H9 (cell line): ENCODE measurements at regions not wholly inside any gene's neighbourhood (a gene's known extent, or its start where the extent isn't known, plus 50 kb on each side); places are given as distances from the start of the nearest gene placed in this dataset.

ENCODE experiments used
- DNase-seq: peaks from one replicate; pipeline ENCODE4 v3.0.0-alpha.2; 2017
- H2AFZ ChIP-seq: one replicate; pipeline ENCODE4 v1.6.1; 2013; ENCODE audit warnings: mild to moderate bottlenecking, low read length, control low read depth, moderate library complexity
- H2AK5ac ChIP-seq: 2 replicates; pipeline ENCODE4 v1.6.1; 2013; ENCODE audit warnings: low read length, control low read depth, mixed read lengths; ENCODE audit not compliant: insufficient read length
- H2BK120ac ChIP-seq: one replicate; pipeline ENCODE4 v1.6.1; 2013; ENCODE audit warnings: low read depth, mild to moderate bottlenecking, low read length, control low read depth, inconsistent platforms; ENCODE audit not compliant: poor library complexity, severe bottlenecking
- H2BK12ac ChIP-seq: 2 replicates; pipeline ENCODE4 v1.6.1; 2013; ENCODE audit warnings: low read length, control low read depth, mixed read lengths, low read depth; ENCODE audit not compliant: insufficient read length
- H2BK15ac ChIP-seq: 2 replicates; pipeline ENCODE4 v1.6.1; 2013; ENCODE audit warnings: low read depth, low read length, control low read depth
- H2BK20ac ChIP-seq: one replicate; pipeline ENCODE4 v1.6.1; 2013; ENCODE audit warnings: low read depth, mild to moderate bottlenecking, low read length, control low read depth, inconsistent platforms; ENCODE audit not compliant: poor library complexity, severe bottlenecking
- H2BK5ac ChIP-seq: 2 replicates; pipeline ENCODE4 v1.6.1; 2013; ENCODE audit warnings: low read length, control low read depth, mixed read lengths; ENCODE audit not compliant: insufficient read length
- H3K14ac ChIP-seq: 2 replicates; pipeline ENCODE4 v1.6.1; 2013; ENCODE audit warnings: low read length, control low read depth; ENCODE audit not compliant: insufficient read depth
- H3K18ac ChIP-seq: 2 replicates; pipeline ENCODE4 v1.6.1; 2013; ENCODE audit warnings: low read depth, mild to moderate bottlenecking, mixed read lengths, low read length, control low read depth; ENCODE audit not compliant: insufficient read length
- H3K23ac ChIP-seq: 2 replicates; pipeline ENCODE4 v1.6.1; 2013; ENCODE audit warnings: low read length, control low read depth, mixed read lengths, low read depth; ENCODE audit not compliant: insufficient read length
- H3K23me2 ChIP-seq: 2 replicates; pipeline ENCODE4 v1.6.1; 2013; ENCODE audit warnings: low read depth, mild to moderate bottlenecking, mixed read lengths, low read length, control low read depth; ENCODE audit not compliant: insufficient read length, poor library complexity, severe bottlenecking
- H3K27ac ChIP-seq: 2 replicates; pipeline ENCODE4 v1.5.1; 2013; ENCODE audit warnings: low read length, control low read depth, mixed read lengths, low read depth; ENCODE audit not compliant: insufficient read length
- H3K27me3 ChIP-seq: 2 replicates; pipeline ENCODE4 v1.6.1; 2013; ENCODE audit warnings: low read length, control low read depth, inconsistent platforms; ENCODE audit not compliant: insufficient read depth
- H3K4ac ChIP-seq: 2 replicates; pipeline ENCODE4 v1.6.1; 2013; ENCODE audit warnings: low read depth, mild to moderate bottlenecking, control low read depth, inconsistent platforms, low read length, moderate library complexity
- H3K4me1 ChIP-seq: 2 replicates; pipeline ENCODE4 v1.6.1; 2013; ENCODE audit warnings: low read length, control low read depth, inconsistent platforms; ENCODE audit not compliant: insufficient read depth
- H3K4me2 ChIP-seq: 2 replicates; pipeline ENCODE4 v1.6.1; 2013; ENCODE audit warnings: low read length, control low read depth, mixed read lengths; ENCODE audit not compliant: insufficient read length, insufficient read depth
- H3K56ac ChIP-seq: 2 replicates; pipeline ENCODE4 v1.6.1; 2013; ENCODE audit warnings: low read depth, mild to moderate bottlenecking, mixed read lengths, low read length, control low read depth; ENCODE audit not compliant: insufficient read length
- H3K79me1 ChIP-seq: 2 replicates; pipeline ENCODE4 v1.6.1; 2013; ENCODE audit warnings: low read depth, mild to moderate bottlenecking, moderate library complexity, low read length, control low read depth, inconsistent platforms; ENCODE audit not compliant: insufficient read depth, poor library complexity, severe bottlenecking
- H3K79me2 ChIP-seq: 2 replicates; pipeline ENCODE4 v1.6.1; 2013; ENCODE audit warnings: low read length, control low read depth, inconsistent platforms; ENCODE audit not compliant: insufficient read depth
- H3K9ac ChIP-seq: 2 replicates; pipeline ENCODE4 v1.6.1; 2013; ENCODE audit warnings: low read length, control low read depth, mixed read lengths; ENCODE audit not compliant: insufficient read length; ENCODE audit errors: extremely low read depth
- H3K9me3 ChIP-seq: one replicate; pipeline ENCODE4 v1.6.1; 2013; ENCODE audit warnings: low read depth, low read length, inconsistent platforms; ENCODE audit not compliant: control insufficient read depth
- H3T11ph ChIP-seq: one replicate; pipeline ENCODE4 v1.6.1; 2013; ENCODE audit warnings: mild to moderate bottlenecking, low read length, control low read depth, inconsistent platforms
- H4K20me1 ChIP-seq: one replicate; pipeline ENCODE4 v1.6.1; 2013; ENCODE audit not compliant: control insufficient read depth, insufficient read length, insufficient read depth
- H4K5ac ChIP-seq: 2 replicates; pipeline ENCODE4 v1.6.1; 2013; ENCODE audit warnings: low read depth, mild to moderate bottlenecking, mixed read lengths, low read length, control low read depth; ENCODE audit not compliant: insufficient read length
- H4K8ac ChIP-seq: replicated peaks from 2 replicates; pipeline ENCODE4 v1.6.1; 2013; ENCODE audit warnings: low read length, control low read depth, mixed read lengths, low read depth; ENCODE audit not compliant: insufficient read length
- H4K91ac ChIP-seq: 2 replicates; pipeline ENCODE4 v1.6.1; 2013; ENCODE audit warnings: low read depth, mild to moderate bottlenecking, moderate library complexity, mixed read lengths, low read length, control low read depth; ENCODE audit not compliant: insufficient read length
- H3K27ac Mint-ChIP-seq, 3 experiments: 2 replicates in 2 of 3; 3 replicates in 1 of 3; pipeline ENCODE4 v1.8.0; 2020 to 2021; ENCODE audit warnings: mixed read lengths in 3 of 3, mild to moderate bottlenecking in 1 of 3, moderate library complexity in 1 of 3
- H3K27me3 Mint-ChIP-seq: 2 replicates; pipeline ENCODE4 v1.8.0; 2021; ENCODE audit warnings: low read depth, mild to moderate bottlenecking, moderate library complexity, mixed read lengths
- H3K36me3 Mint-ChIP-seq, 3 experiments: 2 replicates in 2 of 3; 3 replicates in 1 of 3; pipeline ENCODE4 v1.8.0; 2020 to 2021; ENCODE audit warnings: low read depth in 3 of 3, mixed read lengths in 3 of 3; ENCODE audit not compliant: insufficient read depth in 1 of 3
- H3K4me1 Mint-ChIP-seq, 2 experiments: 2 replicates each; pipeline ENCODE4 v1.8.0; 2020; ENCODE audit warnings: mixed read lengths in 2 of 2
- H3K4me3 Mint-ChIP-seq, 2 experiments: 2 replicates in 1 of 2; 3 replicates in 1 of 2; pipeline ENCODE4 v1.8.0; 2020 to 2021; ENCODE audit warnings: mild to moderate bottlenecking in 2 of 2, mixed read lengths in 2 of 2, moderate library complexity in 1 of 2
- H3K9me3 Mint-ChIP-seq, 2 experiments: 2 replicates in 1 of 2; 3 replicates in 1 of 2; pipeline ENCODE4 v1.8.0; 2020; ENCODE audit warnings: mild to moderate bottlenecking in 2 of 2, mixed read lengths in 2 of 2, moderate library complexity in 1 of 2
- WGBS: extraction: QIAGEN DNeasy Blood & Tissue Kit; methylation state at CpG from one replicate; pipeline ENCODE4 v1.1.7; 2013; ENCODE audit warnings: missing lambda C conversion rate, low lambda C conversion rate, mixed read lengths; ENCODE audit not compliant: insufficient read length; ENCODE audit errors: extremely low coverage; 5-methylcytosine and 5-hydroxymethylcytosine counted together
- TF ChIP-seq, protein P1 (sequence below): fragments of 200-600 bp; sonication (generic); conservative IDR thresholded peaks from 3 replicates; pipeline ENCODE4 v1.8.0; 2021; ENCODE audit warnings: antibody characterized with exemption, mild to moderate bottlenecking

- no peak overlapping the region for H3K9ac ChIP-seq
- no peak overlapping the region for H4K91ac ChIP-seq
- H3T11ph ChIP-seq: no peak overlapping the region
- H3K14ac ChIP-seq: no peak overlapping the region
- H3K23me2 ChIP-seq: no peaks in the 10 kb centered on the region
- no peak overlapping the region for H3K18ac ChIP-seq
- H3K79me2 ChIP-seq: no peaks in the 10 kb centered on the region
- H2BK5ac ChIP-seq: no peak overlapping the region
- Mint-ChIP-seq H3K36me3 (peaks cover 0 to 4% (median 4%) of the 10 kb centered on the region in 3 experiments; a peak in 3 of 7 replicates), H3K27me3 (peaks cover 16% of the 10 kb centered on the region), H3K4me3 (no peak overlapping the region), H3K27ac (no peak overlapping the region), H3K9me3 (peaks cover 5 to 11% of the 10 kb centered on the region in 2 experiments; a peak in 4 of 5 replicates), H3K4me1 (peaks cover 2 to 6% of the 10 kb centered on the region in 2 experiments; a peak in 2 of 4 replicates)
- H3K4me2 ChIP-seq: no peak overlapping the region
- H3K9me3 ChIP-seq: no peaks in the 10 kb centered on the region
- TF ChIP-seq, protein P1, sequence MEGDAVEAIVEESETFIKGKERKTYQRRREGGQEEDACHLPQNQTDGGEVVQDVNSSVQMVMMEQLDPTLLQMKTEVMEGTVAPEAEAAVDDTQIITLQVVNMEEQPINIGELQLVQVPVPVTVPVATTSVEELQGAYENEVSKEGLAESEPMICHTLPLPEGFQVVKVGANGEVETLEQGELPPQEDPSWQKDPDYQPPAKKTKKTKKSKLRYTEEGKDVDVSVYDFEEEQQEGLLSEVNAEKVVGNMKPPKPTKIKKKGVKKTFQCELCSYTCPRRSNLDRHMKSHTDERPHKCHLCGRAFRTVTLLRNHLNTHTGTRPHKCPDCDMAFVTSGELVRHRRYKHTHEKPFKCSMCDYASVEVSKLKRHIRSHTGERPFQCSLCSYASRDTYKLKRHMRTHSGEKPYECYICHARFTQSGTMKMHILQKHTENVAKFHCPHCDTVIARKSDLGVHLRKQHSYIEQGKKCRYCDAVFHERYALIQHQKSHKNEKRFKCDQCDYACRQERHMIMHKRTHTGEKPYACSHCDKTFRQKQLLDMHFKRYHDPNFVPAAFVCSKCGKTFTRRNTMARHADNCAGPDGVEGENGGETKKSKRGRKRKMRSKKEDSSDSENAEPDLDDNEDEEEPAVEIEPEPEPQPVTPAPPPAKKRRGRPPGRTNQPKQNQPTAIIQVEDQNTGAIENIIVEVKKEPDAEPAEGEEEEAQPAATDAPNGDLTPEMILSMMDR: no peak
- WGBS: no CpG with 5 or more reads among the region's 2 CpGs
- H3K4me1 ChIP-seq: no peaks in the 10 kb centered on the region
- H3K23ac ChIP-seq: no peak overlapping the region
- H4K20me1 ChIP-seq: no peaks in the 10 kb centered on the region
- no peak overlapping the region for H2AFZ ChIP-seq
- no peak overlapping the region for H2BK12ac ChIP-seq
- no peak overlapping the region for H2BK15ac ChIP-seq
- H2BK120ac ChIP-seq: no peak overlapping the region
- no peaks in the 10 kb centered on the region for H3K27me3 ChIP-seq
- H3K56ac ChIP-seq: no peak overlapping the region
- H3K4ac ChIP-seq: no peak overlapping the region
- DNase-seq: no peak
- H4K8ac ChIP-seq: no peak overlapping the region
- H2BK20ac ChIP-seq: no peak overlapping the region
- H3K79me1 ChIP-seq: no peaks in the 10 kb centered on the region
- no peak overlapping the region for H4K5ac ChIP-seq
- no peak overlapping the region for H3K27ac ChIP-seq
- H2AK5ac ChIP-seq: no peak overlapping the region
Measured at GRCh38 chr6:1020837-1021236, 291.1 kb upstream of the FOXQ1 start.
